GM21825 (cell line): ENCODE measurements at regions not wholly inside any gene's neighbourhood (a gene's known extent, or its start where the extent isn't known, plus 50 kb on each side); places are given as distances from the start of the nearest gene placed in this dataset.
"Not testable (repeated sequence)": the region's sequence is repeated elsewhere in the genome, so short reads cannot be mapped to it uniquely, and the experiment has no call there.

Experiments
- ATAC-seq: cut with Tn5 transposase; IDR thresholded peaks from one replicate; pipeline ENCODE4 v1.9.1; 2021; ENCODE audit warnings: mild to moderate bottlenecking, moderate library complexity; ENCODE audit not compliant: unreplicated experiment

DNA sequence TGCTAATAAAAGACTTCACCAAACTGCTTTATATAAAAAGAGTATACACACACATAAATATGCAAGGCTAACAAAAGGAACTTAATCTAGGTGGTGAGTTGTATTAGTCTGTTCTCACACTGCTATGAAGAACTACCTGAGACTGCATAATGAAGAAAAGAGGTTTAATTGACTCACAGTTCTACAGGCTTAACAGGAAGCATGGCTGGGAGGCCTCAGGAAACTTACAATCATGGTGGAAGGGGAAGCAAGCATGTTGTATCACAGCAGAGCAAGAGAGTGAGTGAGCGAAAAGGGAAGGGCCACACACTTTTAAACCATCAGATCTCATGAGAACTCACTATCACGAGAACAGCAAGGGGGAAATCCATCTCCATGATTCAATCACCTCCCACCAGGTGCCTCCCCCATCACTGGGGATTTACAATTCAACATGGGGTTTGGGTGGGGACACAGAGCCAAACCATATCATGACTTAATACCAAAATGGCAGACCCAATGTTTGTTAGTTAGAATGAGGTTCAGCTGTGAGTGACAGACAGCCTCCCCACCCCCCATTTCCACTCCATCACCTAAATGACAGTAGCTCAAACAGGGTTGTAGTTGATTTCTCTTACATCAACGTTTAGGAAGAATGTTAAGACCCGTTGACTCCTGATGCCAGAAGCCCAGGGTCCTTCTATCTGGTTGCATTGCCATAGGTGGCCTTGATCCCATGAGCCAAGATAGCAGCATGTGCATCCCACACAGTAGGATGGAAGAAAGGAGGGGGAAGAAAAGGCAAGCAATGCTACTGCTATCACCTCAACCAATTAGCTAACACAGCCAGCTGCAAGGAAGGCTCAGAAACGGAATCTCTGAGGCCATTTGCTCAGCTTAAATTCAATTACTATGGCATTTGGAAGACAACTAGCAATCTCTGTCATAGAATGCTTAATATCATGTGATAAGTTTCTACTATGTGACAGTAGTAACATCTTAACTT lies 77.0 kb downstream of the CCDC71L start:
- ATAC-seq: no peak

DNA sequence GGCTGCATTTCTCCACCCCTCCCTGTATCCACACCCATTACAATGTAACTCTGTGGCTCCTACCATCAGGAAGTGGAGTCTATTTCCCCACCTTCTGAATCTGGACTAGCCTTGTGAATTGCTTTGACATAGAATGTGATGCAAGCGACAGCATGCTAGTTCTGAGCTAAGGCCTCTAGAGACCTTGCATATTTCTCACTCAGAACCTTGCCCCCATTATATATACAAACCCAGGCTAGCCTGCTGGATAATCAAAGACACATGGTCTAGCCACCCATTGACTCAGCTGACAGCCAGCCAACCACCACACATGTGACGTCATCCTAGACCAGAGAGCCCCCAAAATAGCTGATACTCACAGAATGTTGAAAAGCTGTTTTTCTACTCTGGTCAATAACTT lies 77.9 kb downstream of the CCDC71L start:
- no peak for ATAC-seq

DNA sequence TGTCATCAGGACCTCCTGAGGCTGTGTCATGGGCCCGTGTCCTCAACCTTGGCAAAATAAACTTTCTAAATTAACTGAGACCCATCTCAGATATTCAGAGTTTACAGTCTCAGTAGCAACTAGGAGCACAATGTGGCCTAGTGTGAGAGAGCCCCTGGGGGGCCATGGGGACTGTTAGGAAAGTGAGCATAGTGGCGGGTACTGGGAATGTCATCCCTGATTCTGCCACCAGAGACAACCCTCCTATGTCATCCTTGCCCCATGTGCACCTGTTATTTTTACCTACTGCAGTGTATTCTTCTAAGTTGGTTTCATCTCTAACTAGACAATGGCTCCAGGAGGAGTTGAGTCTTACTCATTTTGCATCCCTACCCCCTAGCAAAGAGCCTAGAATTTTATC lies 78.6 kb downstream of the CCDC71L start:
- ATAC-seq: no peak

DNA sequence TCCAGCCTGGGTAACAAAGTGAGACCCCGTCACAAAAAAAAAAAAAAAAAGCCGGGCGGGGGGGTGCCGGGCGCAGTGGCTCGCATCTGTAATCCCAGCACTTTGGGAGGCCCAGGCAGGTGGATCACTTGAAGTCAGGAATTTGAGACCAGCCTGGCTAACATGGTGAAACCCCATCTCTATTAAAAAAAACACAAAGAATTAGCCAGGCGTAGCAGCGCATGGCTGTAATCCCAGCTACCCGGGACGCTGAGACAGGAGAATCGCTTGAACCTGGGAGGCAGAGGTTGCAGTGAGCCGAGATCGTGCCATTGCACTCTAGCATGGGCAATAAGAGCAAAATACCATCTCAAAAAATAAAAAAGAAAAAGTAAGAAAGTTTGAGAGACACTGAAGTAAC lies 81.9 kb downstream of the CCDC71L start:
- not testable (repeated sequence) for ATAC-seq

DNA sequence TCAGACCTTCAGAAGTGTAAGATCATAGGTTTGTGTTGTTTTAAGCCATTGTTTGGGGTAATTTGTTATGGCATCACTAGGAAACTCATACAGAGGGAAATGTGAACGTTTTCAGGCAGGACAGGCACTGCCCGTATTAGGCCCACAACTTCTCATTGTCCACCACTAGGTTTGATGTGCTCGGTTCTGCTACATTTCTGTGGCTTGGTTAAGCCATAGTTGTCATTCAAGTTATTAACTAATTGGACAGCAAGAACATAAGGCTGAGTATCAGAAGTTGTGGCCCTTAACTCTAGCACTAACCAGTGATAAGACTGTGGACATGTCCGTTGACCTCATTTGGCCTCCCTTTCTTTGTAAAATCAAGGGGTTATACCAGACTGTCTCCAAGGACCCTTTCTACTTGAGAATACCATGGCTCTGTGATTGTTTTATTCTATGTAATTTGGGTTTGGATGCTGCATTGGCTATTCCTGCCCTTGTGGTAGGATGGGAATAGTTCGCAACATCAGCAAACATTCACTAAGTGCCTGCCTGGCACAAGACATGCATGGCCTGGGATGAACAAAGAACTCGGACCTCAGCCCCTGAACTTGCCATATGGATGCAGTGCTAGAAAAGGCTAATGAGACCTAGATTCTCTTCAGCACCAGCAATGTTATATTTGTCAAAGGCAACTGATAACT lies 85.7 kb downstream of the CCDC71L start:
- no peak for ATAC-seq

DNA sequence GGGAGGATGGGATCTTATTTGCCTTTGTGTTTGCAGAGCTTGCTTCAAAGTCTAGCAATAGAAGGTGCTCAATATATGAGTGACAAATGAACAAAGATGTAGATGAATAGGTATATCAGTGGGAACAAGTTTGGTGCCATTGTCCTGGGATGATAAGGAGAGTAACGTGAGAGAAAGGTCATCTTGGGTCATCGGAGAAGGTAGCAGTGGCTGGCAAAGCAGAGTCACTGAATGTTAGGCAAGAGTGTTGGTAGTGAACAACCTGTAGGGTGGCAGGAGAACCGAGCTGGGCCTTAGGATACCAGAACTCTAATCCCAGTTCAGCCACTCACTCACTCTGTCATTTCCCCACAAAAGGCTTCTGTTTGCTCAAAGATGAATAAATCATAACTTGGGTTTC lies 87.2 kb downstream of the CCDC71L start:
- no peak for ATAC-seq

DNA sequence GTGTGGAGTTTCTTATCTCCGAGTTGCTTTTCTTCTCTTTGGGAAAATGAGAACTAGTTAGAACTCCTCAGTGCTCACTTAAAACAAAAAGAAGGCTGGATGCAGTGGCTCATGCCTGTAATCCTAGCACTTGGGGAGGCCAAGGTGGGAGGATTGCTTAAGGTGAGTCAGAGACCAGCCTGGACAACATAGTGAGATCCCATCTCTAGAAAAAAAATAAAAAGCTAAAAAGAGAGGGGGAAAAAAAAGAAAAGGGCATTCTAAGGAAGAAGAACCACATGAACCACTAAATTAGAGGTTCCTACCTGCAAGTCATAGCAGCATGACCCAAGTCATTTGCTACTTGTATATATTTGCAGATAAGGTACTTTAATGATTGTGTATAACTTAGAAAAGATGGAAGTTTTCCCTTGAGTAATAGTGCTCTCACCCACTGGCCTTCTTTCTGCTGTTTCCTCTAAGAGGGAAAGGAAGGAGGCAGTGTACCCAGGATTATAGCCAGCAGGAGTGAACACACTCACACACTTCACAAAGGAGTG lies 87.8 kb downstream of the CCDC71L start:
- ATAC-seq: no peak

DNA sequence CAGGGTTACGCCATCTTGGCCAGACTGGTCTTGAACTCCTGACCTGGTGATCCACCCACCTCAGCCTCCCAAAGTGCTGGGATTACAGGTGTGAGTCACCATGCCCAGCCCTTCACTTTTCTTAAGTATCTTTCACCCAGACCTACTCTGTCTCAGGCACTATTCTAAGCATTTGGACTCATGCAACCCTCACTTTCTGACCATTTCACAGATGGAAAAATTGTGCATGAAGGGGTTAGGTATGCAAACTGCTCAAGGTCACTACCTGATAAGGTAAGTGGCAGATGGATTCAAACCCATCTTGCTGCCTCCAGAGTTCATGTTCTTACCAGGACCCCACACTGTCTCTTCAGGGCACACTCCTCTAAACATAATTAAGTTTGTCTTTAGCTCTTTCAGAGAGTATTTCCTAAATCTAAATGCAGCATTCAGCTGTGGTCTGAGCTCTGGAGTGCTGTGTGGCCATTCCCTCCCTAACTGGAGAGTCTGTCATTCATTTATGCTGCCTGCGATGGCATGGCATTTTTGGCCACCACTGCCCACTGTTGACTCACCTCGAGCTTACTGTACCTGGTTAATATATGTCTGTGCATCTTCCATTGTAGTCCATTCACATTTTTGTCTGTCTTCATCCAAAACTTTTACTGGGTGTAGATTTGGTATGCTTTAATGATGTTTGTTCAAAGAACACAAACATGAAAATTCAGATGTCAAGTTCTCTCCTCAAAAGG lies 88.4 kb downstream of the CCDC71L start:
- no peak for ATAC-seq

DNA sequence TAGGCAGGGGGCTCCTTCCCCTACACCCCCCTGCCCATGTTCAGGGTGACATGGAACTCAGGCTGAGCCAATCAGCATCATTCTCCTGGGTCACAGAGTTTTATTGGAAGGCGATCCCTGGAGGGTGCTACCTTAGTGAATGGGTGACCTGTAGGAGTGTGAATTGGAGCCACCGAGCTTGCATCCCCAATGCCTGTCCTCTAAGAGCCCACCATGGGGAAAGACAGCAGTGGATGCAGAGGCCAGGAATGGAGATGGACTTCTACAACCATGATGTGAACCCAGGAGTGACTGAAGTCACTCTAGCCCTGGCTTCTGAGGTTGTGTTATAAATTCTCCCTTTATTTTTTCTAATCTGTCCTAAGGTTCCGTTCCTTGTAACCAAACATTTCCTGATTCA lies 89.4 kb downstream of the CCDC71L start:
- no peak for ATAC-seq

DNA sequence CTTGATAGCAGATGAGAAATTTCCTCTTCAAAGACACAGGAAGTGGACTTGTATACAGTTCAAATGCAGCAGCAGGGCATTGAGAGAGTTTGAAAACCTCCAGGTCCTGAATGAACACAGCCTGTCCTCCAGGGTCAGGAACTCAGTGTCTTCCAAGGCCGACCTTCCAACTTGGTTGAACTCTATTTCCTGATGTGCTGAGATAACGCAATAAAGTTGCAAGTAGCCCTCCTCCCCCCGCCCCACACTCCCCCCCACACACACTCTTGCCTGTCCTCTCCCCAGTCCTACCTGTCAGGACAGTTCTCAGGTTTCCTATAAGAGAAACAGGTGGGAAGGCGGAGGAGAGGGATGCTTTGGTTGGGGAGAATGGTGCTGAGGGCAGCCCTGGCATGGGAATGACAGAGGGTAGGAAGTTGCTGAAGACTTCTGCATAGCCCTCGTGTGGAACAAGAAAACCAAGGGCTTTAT lies 90.0 kb downstream of the CCDC71L start:
- no peak for ATAC-seq

DNA sequence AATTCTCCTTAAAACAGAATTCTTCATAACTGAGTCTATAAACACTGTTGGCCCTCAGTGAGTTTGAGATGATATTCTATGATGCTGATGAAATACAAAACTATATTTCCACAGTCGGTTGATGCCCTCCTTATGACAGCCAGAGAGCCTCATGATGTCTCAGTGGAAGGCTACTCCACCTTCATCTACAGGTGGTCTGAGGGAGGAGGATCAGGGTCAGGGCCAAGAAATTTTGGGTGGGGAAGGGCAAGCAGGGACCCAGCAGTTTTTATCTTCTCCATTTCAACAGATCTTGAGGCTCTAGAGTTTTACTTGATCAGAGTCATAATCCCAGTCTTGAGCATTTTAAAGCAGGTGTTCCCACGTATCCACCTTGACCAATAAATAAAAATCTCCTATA lies 90.8 kb downstream of the CCDC71L start:
- ATAC-seq: no peak

DNA sequence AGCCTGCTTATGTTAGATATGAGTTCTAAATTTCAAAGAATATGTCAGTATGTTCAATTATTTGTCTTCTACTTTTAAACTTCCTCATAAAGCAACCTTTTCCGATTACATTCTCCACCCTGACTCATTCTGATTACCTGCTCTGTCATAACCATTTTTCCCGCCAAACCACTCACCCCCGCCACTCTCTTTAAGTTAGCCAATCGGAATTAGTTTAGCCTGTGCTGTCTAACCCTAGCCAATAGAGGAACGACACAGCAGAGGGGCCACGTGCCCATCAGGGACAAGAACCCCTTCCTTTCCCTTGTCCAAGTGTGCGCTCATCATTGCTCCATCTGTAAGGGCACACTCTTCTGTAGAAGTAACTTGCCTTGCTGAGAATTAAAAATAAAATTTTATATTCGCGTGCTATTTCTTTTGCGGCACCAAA lies 91.4 kb downstream of the CCDC71L start:
- ATAC-seq: no peak

DNA sequence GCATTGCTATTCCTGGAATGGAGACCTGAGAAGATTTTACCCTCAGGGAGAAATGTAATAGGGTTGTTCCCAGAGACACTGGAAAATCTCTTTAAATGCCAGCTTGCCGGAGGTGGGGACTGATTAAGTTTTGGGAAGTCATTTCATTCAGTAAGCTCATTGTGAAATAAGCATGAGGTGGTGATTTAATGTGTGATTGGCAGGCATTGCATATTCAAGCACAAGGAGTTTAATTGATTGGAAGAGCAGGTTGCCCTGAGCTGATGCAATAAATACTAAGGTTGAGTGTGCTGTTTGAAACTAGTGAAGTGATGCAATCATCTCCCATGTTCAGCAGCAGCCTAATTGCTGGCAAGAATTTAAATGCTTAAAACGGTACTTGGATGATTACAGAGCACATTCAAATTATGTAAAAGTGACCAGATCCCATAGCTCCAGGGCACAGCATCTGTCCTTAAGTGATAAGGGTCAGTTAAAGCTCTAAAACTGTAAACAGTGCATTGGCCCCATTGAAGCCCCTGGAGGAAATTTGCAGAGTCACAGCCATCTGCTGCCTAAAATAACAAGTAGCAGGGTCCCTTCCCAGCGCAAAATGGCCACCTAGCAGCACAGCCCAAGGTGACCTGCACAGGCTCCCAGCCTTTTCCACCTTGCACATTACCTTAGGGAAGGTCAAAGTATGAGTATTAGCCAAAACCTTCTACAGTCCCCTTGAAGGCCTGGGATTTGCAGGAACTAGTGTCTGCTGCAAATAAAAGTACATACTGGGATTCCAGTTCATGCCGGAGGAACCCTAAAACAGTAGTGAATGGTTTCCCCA lies 92.1 kb downstream of the CCDC71L start:
- no peak for ATAC-seq

DNA sequence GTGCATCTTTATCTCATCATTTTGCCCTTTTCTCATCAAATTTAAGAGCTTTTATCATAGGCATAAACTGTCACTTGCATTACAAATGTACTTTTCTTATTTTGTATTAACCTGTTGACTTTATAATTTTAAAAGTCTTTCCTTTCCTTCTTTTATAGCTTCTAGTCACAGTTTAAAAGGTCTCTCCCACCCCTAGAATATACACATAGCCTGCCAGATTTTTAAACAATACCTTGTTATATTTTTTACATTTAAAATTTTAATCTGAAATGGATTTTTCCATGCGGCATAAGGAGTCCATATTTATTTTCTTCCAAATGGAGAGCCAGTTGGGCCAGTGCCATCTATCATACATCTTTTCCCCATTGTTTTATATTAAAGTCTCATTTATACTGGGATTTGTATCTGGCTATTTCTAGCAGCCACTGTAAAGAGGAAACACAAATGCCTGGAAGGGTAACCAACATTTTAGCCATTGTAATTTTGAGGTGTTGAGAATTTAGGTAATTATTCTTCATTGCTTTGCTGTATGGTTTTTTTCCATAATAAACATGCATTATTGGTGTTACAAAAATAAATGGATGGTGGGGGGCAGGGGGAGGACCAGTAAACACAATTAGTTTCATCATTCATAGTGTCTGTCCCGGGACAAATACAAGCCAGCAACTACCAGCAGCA lies 92.8 kb downstream of the CCDC71L start:
- ATAC-seq: no peak

DNA sequence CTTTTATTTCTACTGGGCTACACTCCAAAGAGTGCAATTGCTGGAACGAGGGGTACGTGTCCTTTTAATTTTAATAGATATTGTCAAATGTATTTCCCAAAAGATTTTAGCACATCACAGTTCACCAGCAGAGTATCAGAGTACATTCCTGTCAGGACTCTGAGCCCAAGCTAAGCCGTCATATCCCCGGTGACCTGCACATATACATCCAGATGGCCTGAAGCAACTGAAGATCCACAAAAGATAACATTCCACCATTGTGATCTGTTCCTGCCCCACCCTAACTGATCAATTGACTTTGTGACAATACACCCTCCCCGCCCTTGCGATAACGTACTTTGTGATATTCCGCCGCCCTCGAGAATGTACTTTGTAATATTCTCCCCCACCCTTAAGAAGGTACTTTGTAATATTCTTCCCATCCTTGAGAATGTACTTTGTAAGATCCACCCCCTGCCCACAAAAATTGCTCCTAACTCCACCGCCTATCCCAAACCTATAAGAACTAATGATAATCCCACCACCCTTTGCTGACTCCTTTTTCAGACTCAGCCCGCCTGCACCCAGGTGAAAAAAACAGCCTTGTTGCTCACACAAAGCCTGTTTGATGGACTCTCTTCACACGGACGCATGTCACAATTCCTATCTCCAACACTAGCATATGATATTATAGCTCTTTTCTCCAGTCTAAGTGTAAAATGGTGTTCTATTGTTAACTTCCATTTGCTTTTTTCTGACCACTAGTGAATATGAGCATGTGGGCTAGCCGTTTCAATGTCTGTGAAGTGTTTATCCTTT lies 93.6 kb downstream of the CCDC71L start:
- ATAC-seq: not testable (repeated sequence)

DNA sequence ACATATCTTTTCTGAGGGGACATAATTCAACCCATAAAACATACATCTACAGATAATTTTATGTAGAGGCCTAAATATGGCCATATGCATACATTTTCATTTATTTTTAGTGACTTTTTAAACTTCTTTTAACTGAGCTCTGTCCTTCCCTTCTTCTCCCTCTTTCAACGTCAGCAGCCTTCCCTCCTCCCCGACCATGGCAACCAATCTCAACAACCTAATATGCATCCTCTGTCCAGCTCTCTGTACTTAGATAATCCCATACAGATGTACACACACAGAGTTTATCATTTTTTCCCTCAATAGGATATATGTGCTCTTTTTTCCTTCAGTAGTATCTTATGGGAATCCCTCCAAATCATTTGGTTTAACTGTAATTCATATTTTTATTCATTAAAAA lies 94.3 kb downstream of the CCDC71L start:
- no peak for ATAC-seq

DNA sequence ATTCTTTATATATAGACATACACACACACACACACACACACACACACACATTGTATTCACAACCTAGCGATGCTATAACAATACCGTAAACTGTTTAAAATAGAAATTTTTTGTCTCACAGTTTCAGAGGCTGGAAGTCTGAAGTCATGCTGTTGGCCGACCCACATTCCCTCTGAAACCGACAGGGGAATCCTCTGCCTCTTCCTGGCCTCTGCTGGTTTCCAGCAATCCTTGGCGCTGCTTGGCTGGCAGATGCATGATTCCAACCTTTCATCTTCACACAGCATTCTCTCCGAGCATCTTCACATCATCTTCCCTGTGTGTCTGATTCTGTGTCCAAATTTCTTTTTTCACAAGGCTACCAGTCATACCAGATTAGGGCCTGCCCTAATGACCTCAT lies 94.8 kb downstream of the CCDC71L start:
- ATAC-seq: no peak

DNA sequence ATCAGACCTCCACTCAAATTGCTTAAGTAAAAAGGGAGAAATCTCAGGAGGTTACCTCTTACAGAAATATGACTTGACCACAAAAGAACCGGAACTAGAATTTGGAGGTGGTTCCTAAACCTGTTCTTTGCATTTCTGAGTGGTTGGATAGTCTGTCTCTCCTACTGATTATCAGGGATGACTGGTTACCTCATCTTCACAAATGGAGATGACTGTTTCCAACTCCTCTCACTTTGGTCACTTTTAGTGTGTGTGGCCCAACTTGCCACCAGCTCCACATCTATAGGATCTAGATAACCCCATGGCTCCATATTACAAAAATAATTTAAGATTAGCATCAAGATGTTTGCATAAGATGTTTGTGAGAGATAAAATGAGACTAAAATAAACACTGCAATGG lies 95.5 kb downstream of the CCDC71L start:
- ATAC-seq: no peak
